K562 (cell line): ENCODE measurements at regions not wholly inside any gene's neighbourhood (a gene's known extent, or its start where the extent isn't known, plus 50 kb on each side); places are given as distances from the start of the nearest gene placed in this dataset.

Source experiments
- ATAC-seq: fragments of 200-7000 bp; cut with Tn5 transposase; 3 replicates; pipeline ENCODE4 v1.9.1; 2020; ENCODE audit warnings: moderate library complexity
- BruUV-seq: library from RNA; stranded (reverse); fragments of 400-500 nt; replicated peaks from 2 replicates; lab custom pipeline; 2021; lab: Mats Ljungman, UMichigan
- CTCF ChIA-PET: fragments of 300-600 bp; formaldehyde crosslinking; extraction: SDS; loops from one replicate; lab custom pipeline; 2021; ENCODE audit warnings: low intra/inter-chr PET ratio; lab: Yijun Ruan, JAX
- POLR2A ChIA-PET: fragments of 300-600, 350-650 bp; sonication (Branson Sonifier 250); formaldehyde crosslinking; extraction: SDS; loops from one replicate; lab custom pipeline; 2021; ENCODE audit warnings: antibody characterized with exemption, inconsistent platforms; lab: Yijun Ruan, JAX
- DNase-seq, 4 experiments: peaks; one replicate each; pipeline versions ENCODE4 v3.0.0 to v3.0.0-alpha.2; 2011 to 2018; ENCODE audit warnings: low spot score in 3 of 4, mixed read lengths in 3 of 4; ENCODE audit errors: extremely low read depth in 1 of 4
- FAIRE-seq: peaks from 2 replicates; lab custom pipeline; 2011; peaks lifted over from hg19 to GRCh38; lab: Jason Lieb, UNC
- H2AFZ ChIP-seq: 2 replicates; pipeline ENCODE4 v1.6.0; 2011; ENCODE audit warnings: low read depth, low read length, control low read depth, inconsistent platforms
- H3K27ac ChIP-seq: fragments of 200-600 bp; 3 replicates; pipeline ENCODE4 v1.8.0; 2011; ENCODE audit warnings: low read depth, mild to moderate bottlenecking, control low read depth, inconsistent platforms, low read length, moderate library complexity, mixed read lengths; ENCODE audit errors: extremely low read depth
- H3K27me3 ChIP-seq, 2 experiments: fragments of 300-600 bp in 1 of 2; 2 replicates in 1 of 2; 3 replicates in 1 of 2; pipeline versions ENCODE4 v1.6.0 to v1.8.0; 2011; ENCODE audit warnings: inconsistent platforms in 2 of 2, low read length in 2 of 2, mild to moderate bottlenecking in 1 of 2, mixed read lengths in 1 of 2, moderate library complexity in 1 of 2; ENCODE audit not compliant: control insufficient read depth in 2 of 2, insufficient read depth in 2 of 2
- H3K36me3 ChIP-seq: fragments of 300-600 bp; 3 replicates; pipeline ENCODE4 v1.8.0; 2011; ENCODE audit warnings: mild to moderate bottlenecking, low read length, inconsistent platforms; ENCODE audit not compliant: control insufficient read depth, insufficient read depth
- H3K4me1 ChIP-seq, 2 experiments: fragments of 200-600 bp in 1 of 2; replicated peaks in 1 of 2; 2 replicates in 1 of 2; 3 replicates in 1 of 2; pipeline versions ENCODE4 v1.5.1 to v1.8.0; 2011; ENCODE audit warnings: inconsistent platforms in 2 of 2, low read length in 2 of 2, mild to moderate bottlenecking in 1 of 2, mixed read lengths in 1 of 2, moderate library complexity in 1 of 2; ENCODE audit not compliant: control insufficient read depth in 2 of 2, insufficient read depth in 2 of 2
- H3K4me2 ChIP-seq: 2 replicates; pipeline ENCODE4 v1.6.1; 2011; ENCODE audit warnings: low read length, control low read depth, inconsistent platforms, mixed read lengths; ENCODE audit not compliant: insufficient read depth
- H3K4me3 ChIP-seq: fragments of 200-600 bp; sonication (generic), shearing (Covaris generic); 2 replicates; pipeline ENCODE4 v1.5.1; 2016; ENCODE audit warnings: control low read depth, inconsistent platforms
- H3K79me2 ChIP-seq: fragments of 200-600 bp; 3 replicates; pipeline ENCODE4 v1.8.0; 2011; ENCODE audit warnings: low read length, inconsistent platforms; ENCODE audit not compliant: control insufficient read depth, insufficient read depth
- H3K9ac ChIP-seq, 2 experiments: 2 replicates each; pipeline versions ENCODE4 v1.6.0 to v1.6.1; 2011; ENCODE audit warnings: low read depth in 2 of 2, low read length in 2 of 2, control low read depth in 1 of 2, inconsistent platforms in 1 of 2, mild to moderate bottlenecking in 1 of 2, mixed read lengths in 1 of 2; ENCODE audit not compliant: insufficient read depth in 1 of 2
- H3K9me1 ChIP-seq: one replicate; pipeline ENCODE4 v1.6.0; 2011; ENCODE audit warnings: inconsistent platforms, mild to moderate bottlenecking, low read length, moderate library complexity; ENCODE audit not compliant: control insufficient read depth, insufficient read depth
- H3K9me3 ChIP-seq: replicated peaks from 2 replicates; pipeline ENCODE4 v1.5.1; 2011; ENCODE audit warnings: low read depth, low read length, inconsistent platforms; ENCODE audit not compliant: control insufficient read depth, insufficient read depth
- H4K20me1 ChIP-seq: replicated peaks from 2 replicates; pipeline ENCODE4 v1.6.1; 2011; ENCODE audit warnings: low read length, inconsistent platforms, mixed read lengths; ENCODE audit not compliant: control insufficient read depth, insufficient read depth
- BRCA1 ChIP-seq, 2 experiments: fragments of 450-650 bp in 1 of 2; sonication (generic) in 1 of 2; formaldehyde crosslinking in 1 of 2; IDR thresholded peaks; 2 replicates each; pipeline versions ENCODE4 v1.5.0 to v1.6.1; 2017 to 2020; ENCODE audit warnings: mild to moderate bottlenecking in 1 of 2, missing genetic modification reagents in 1 of 2
- PRMT5 ChIP-seq: sonication (generic); formaldehyde crosslinking; IDR thresholded peaks from 2 replicates; pipeline ENCODE4 v1.5.0; 2020; ENCODE audit warnings: missing genetic modification reagents
- ZKSCAN1 ChIP-seq: fragments of 150-350 bp; IDR thresholded peaks from 2 replicates; pipeline ENCODE4 v1.6.1; 2016; ENCODE audit warnings: low read depth, low read length
- ZNF436 ChIP-seq: fragments of 250-450, 450-650 bp; sonication (Bioruptor Pico); formaldehyde crosslinking; IDR thresholded peaks from 2 replicates; pipeline ENCODE4 v1.7.0; 2020; ENCODE audit warnings: mild to moderate bottlenecking
- ZNF76 ChIP-seq: fragments of 250-450 bp; sonication (Bioruptor Pico); IDR thresholded peaks from 2 replicates; pipeline ENCODE4 v1.4.0; 2020; ENCODE audit warnings: mild to moderate bottlenecking, moderate library complexity, borderline replicate concordance
- ZNF830 ChIP-seq: fragments of 250-450 bp; sonication (Bioruptor Pico); IDR thresholded peaks from 2 replicates; pipeline ENCODE4 v1.5.0; 2021; ENCODE audit warnings: mild to moderate bottlenecking
- WGBS: fragments of 100-300 bp; shearing (Covaris generic); methylation state at CpG from one replicate; pipeline ENCODE4 v1.1.6; 2016; ENCODE audit warnings: low coverage, mixed read lengths; ENCODE audit not compliant: insufficient coverage; ENCODE audit errors: missing lambda C conversion rate; 5-methylcytosine and 5-hydroxymethylcytosine counted together
- in situ Hi-C: fragments of 300-500 bp; cut with MboI; formaldehyde crosslinking; loops from 4 replicates; pipeline ENCODE4 v1.15.0; 2018; ENCODE audit warnings: inconsistent platforms, mixed read lengths
- intact Hi-C: fragments of 100-400 bp; cut with micrococcal nuclease; formaldehyde crosslinking; loops from 2 replicates; pipeline ENCODE4 v1.14.2; 2022
- TF ChIP-seq, protein P1 (sequence below), 2 experiments: fragments of 450-650 bp in 1 of 2; IDR thresholded peaks; 2 replicates each; pipeline ENCODE4 v1.6.1; 2011 to 2017; ENCODE audit warnings: low read depth in 2 of 2, antibody characterized with exemption in 1 of 2, borderline replicate concordance in 1 of 2, low read length in 1 of 2, mild to moderate bottlenecking in 1 of 2, mixed read lengths in 1 of 2; ENCODE audit not compliant: control insufficient read depth in 1 of 2
- TF ChIP-seq, protein P2 (sequence below): sonication (generic); formaldehyde crosslinking; IDR thresholded peaks from 2 replicates; pipeline ENCODE4 v1.8.0; 2022; ENCODE audit warnings: mild to moderate bottlenecking, missing genetic modification reagents
- TF ChIP-seq, protein P3 (sequence below), 3 experiments: fragments of 200-800 bp in 1 of 3; fragments of 250-450 bp in 1 of 3; fragments of 450-650 bp in 1 of 3; sonication (Bioruptor Pico) in 1 of 3; sonication (Bioruptor generic) in 1 of 3; formaldehyde crosslinking in 1 of 3; IDR thresholded peaks; 2 replicates each; pipeline versions ENCODE4 v1.6.1 to v1.8.0; 2016 to 2022; ENCODE audit warnings: mild to moderate bottlenecking in 2 of 3, missing genetic modification characterization in 2 of 3, missing compliant biosample characterization in 1 of 3, moderate library complexity in 1 of 3
- TF ChIP-seq, protein P4 (sequence below): fragments of 450-650 bp; IDR thresholded peaks from one replicate; pipeline ENCODE4 v1.6.1; 2018; ENCODE audit warnings: mild to moderate bottlenecking, moderate library complexity; ENCODE audit not compliant: partially characterized antibody

DNA sequence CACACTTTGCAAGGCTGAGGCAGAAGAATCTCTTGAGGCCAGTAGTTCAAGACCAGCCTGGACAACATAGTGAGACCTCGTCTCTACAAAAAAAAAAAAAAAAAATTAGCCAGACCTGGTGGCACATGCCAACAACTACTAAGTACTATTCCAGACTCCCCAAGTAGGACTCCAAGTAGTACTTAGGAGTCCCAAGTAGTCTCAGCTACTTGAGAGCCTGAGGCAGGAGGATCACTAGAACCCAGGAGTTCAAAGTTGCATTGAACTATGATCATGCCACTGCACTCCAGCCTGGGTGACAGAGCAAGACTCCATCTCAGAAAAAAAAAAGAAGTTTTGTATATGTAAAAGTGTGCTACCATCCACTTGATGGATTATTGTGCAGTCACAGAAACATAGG lies 486.6 kb downstream of the SOX2 start (continued):
- TF ChIP-seq, protein P1, sequence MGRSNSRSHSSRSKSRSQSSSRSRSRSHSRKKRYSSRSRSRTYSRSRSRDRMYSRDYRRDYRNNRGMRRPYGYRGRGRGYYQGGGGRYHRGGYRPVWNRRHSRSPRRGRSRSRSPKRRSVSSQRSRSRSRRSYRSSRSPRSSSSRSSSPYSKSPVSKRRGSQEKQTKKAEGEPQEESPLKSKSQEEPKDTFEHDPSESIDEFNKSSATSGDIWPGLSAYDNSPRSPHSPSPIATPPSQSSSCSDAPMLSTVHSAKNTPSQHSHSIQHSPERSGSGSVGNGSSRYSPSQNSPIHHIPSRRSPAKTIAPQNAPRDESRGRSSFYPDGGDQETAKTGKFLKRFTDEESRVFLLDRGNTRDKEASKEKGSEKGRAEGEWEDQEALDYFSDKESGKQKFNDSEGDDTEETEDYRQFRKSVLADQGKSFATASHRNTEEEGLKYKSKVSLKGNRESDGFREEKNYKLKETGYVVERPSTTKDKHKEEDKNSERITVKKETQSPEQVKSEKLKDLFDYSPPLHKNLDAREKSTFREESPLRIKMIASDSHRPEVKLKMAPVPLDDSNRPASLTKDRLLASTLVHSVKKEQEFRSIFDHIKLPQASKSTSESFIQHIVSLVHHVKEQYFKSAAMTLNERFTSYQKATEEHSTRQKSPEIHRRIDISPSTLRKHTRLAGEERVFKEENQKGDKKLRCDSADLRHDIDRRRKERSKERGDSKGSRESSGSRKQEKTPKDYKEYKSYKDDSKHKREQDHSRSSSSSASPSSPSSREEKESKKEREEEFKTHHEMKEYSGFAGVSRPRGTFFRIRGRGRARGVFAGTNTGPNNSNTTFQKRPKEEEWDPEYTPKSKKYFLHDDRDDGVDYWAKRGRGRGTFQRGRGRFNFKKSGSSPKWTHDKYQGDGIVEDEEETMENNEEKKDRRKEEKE (IDR thresholded peaks at IDR 0.05; ENCODE audit: borderline replicate concordance in 1 of 2, control insufficient read depth in 1 of 2, low read depth in 2 of 2, low read length in 1 of 2), result no peak
- TF ChIP-seq ZKSCAN1, result no peak
- TF ChIP-seq, all 486 proteins: peak for 0

DNA sequence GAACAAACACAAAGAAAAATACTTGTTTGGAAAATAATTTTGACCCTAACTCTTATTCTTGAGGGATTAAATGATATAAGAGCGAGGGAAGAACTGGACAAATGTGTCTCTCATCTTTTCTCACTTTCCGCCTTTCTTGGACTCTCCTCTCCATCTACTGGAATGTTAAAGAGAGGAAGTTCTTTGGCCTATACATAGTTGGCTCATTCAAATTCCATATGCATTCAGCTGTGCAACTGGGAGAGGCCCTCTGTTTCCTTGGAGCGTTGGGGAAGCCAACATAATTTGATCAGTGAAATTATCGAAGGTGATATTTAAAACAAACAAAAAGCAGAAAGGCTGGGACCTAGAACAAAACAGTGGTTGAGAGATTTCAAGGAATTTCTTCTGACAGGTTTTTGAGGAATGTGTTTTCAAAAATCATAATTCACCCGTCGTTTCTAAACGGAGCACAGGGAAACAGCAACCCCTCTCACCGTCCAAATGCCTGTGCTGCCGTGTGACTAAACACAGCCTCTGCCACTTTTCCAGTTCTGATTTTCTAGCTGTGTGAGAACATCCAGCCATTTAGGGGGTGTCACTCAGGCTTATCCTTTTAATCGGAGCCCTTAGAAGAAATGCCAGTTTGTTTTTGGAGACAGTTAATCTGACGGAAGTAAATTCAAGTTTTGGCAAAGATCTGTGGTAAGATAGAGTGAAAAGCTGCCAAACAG lies 489.9 kb downstream of the SOX2 start:
- POLR2A ChIA-PET, result no interaction called here
- Histone ChIP-seq H3K4me3 (no peak overlapping the region), H3K9me3 (no peaks in the 10 kb centered on the region), H3K36me3 (no peaks in the 10 kb centered on the region), H3K4me1 (no peaks in the 10 kb centered on the region), H3K27ac (no peak overlapping the region), H3K9ac (no peak overlapping the region), H3K9me1 (no peaks in the 10 kb centered on the region), H2AFZ (no peak overlapping the region), H3K79me2 (no peaks in the 10 kb centered on the region), H3K4me2 (no peak overlapping the region), H4K20me1 (no peaks in the 10 kb centered on the region), H3K27me3 (peaks cover 0 to 4% of the 10 kb centered on the region in 2 experiments; a peak in 2 of 5 replicates)
- ATAC-seq (no peak), FAIRE-seq (no peak), DNase-seq (no peak)
- CTCF ChIA-PET, result no interaction called here
- WGBS, result 0% methylated on average over 11 of the region's 11 CpGs
- intact Hi-C loops, result no loop called here
- BruUV-seq, result no TSS peak
- in situ Hi-C loops, result no loop called here
- TF ChIP-seq, protein P2, sequence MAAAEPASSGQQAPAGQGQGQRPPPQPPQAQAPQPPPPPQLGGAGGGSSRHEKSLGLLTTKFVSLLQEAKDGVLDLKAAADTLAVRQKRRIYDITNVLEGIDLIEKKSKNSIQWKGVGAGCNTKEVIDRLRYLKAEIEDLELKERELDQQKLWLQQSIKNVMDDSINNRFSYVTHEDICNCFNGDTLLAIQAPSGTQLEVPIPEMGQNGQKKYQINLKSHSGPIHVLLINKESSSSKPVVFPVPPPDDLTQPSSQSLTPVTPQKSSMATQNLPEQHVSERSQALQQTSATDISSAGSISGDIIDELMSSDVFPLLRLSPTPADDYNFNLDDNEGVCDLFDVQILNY (CRISPR knock-in tag), result no peak
- TF ChIP-seq ZNF76 (CRISPR knock-in tag) (no peak), ZNF436 (CRISPR knock-in tag) (no peak), ZNF830 (CRISPR knock-in tag) (no peak), BRCA1 (IDR thresholded peaks at IDR 0.05) (no peak), BRCA1 (CRISPR knock-in tag; IDR thresholded peaks at IDR 0.05) (no peak), PRMT5 (no peak)
- TF ChIP-seq, protein P3, sequence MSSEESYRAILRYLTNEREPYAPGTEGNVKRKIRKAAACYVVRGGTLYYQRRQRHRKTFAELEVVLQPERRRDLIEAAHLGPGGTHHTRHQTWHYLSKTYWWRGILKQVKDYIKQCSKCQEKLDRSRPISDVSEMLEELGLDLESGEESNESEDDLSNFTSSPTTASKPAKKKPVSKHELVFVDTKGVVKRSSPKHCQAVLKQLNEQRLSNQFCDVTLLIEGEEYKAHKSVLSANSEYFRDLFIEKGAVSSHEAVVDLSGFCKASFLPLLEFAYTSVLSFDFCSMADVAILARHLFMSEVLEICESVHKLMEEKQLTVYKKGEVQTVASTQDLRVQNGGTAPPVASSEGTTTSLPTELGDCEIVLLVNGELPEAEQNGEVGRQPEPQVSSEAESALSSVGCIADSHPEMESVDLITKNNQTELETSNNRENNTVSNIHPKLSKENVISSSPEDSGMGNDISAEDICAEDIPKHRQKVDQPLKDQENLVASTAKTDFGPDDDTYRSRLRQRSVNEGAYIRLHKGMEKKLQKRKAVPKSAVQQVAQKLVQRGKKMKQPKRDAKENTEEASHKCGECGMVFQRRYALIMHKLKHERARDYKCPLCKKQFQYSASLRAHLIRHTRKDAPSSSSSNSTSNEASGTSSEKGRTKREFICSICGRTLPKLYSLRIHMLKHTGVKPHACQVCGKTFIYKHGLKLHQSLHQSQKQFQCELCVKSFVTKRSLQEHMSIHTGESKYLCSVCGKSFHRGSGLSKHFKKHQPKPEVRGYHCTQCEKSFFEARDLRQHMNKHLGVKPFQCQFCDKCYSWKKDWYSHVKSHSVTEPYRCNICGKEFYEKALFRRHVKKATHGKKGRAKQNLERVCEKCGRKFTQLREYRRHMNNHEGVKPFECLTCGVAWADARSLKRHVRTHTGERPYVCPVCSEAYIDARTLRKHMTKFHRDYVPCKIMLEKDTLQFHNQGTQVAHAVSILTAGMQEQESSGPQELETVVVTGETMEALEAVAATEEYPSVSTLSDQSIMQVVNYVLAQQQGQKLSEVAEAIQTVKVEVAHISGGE (CRISPR knock-in tag; IDR thresholded peaks at IDR 0.05), result no peak
- TF ChIP-seq, protein P4, sequence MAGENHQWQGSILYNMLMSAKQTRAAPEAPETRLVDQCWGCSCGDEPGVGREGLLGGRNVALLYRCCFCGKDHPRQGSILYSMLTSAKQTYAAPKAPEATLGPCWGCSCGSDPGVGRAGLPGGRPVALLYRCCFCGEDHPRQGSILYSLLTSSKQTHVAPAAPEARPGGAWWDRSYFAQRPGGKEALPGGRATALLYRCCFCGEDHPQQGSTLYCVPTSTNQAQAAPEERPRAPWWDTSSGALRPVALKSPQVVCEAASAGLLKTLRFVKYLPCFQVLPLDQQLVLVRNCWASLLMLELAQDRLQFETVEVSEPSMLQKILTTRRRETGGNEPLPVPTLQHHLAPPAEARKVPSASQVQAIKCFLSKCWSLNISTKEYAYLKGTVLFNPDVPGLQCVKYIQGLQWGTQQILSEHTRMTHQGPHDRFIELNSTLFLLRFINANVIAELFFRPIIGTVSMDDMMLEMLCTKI, result no peak
